Activated naive CD4-positive, alpha-beta T cell treated with anti-CD3 and anti-CD28 coated beads for 36 hours (primary cell): ENCODE measurements at regions not wholly inside any gene's neighbourhood (a gene's known extent, or its start where the extent isn't known, plus 50 kb on each side); places are given as distances from the start of the nearest gene placed in this dataset.

Experiments
- CTCF ChIA-PET: fragments of 350-600 bp; sonication (Branson Sonifier 250); formaldehyde crosslinking; loops from one replicate; lab custom pipeline; 2021; ENCODE audit warnings: antibody characterized with exemption; lab: Charles Lee
- DNase-seq: peaks from one replicate; pipeline ENCODE4 v3.0.0-alpha.2; 2020
- H3K27ac Mint-ChIP-seq: one replicate; pipeline ENCODE4 v1.8.0; 2021; ENCODE audit warnings: mild to moderate bottlenecking, mixed read lengths
- H3K27me3 Mint-ChIP-seq: one replicate; pipeline ENCODE4 v1.8.0; 2021; ENCODE audit warnings: low read depth, mixed read lengths
- H3K36me3 Mint-ChIP-seq: one replicate; pipeline ENCODE4 v1.8.0; 2021; ENCODE audit warnings: low read depth, mixed read lengths
- H3K4me1 Mint-ChIP-seq: one replicate; pipeline ENCODE4 v1.8.0; 2021; ENCODE audit warnings: low read depth, mixed read lengths
- H3K4me3 Mint-ChIP-seq: one replicate; pipeline ENCODE4 v1.8.0; 2021; ENCODE audit warnings: mild to moderate bottlenecking, moderate library complexity, mixed read lengths
- H3K9me3 Mint-ChIP-seq: one replicate; pipeline ENCODE4 v1.8.0; 2021; ENCODE audit warnings: mixed read lengths
- intact Hi-C: fragments of 100-400 bp; cut with micrococcal nuclease; formaldehyde crosslinking; loops from one replicate; pipeline ENCODE4 v1.15.1; 2023

DNA sequence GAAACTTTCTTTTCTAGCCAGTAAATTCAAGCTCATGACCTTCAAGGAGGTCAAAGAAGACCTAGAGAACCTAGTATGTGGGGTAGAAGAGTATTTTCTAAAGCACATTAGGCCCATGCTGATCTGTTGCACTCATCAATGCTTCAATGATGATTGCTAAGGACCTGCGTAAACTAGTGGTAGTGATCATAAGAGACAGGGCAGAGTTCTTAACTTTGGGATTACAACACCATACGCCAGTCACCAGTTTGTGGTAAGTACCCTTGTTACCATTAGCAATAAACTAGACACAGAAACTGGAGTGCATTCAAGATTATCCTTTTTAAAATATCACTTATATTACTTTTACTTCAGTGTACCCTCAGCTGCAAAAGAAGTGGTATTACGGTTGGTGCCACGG lies 490.3 kb downstream of the BUD13 start:
- CTCF ChIA-PET = no interaction called here
- Mint-ChIP-seq H3K4me1 (no peaks in the 10 kb centered on the region), H3K27me3 (peaks cover 9% of the 10 kb centered on the region), H3K36me3 (no peaks in the 10 kb centered on the region), H3K4me3 (no peak overlapping the region), H3K27ac (no peak overlapping the region), H3K9me3 (no peaks in the 10 kb centered on the region)
- intact Hi-C loops = no loop called here
- no peak for DNase-seq

GRCh38 chr11:116281173-116282160 lies 491.3 kb downstream of the BUD13 start:
- CTCF ChIA-PET = no interaction called here
- H3K4me1 Mint-ChIP-seq = no peaks in the 10 kb centered on the region
- H3K4me3 Mint-ChIP-seq = no peak overlapping the region
- DNase-seq = no peak
- H3K9me3 Mint-ChIP-seq = no peaks in the 10 kb centered on the region
- H3K27ac Mint-ChIP-seq = no peak overlapping the region
- peaks cover 9% of the 10 kb centered on the region for H3K27me3 Mint-ChIP-seq
- no peaks in the 10 kb centered on the region for H3K36me3 Mint-ChIP-seq
- intact Hi-C loops = no loop called here

- no peak overlapping the region for H3K4me3 Mint-ChIP-seq
These were observed 493.3 kb downstream of the BUD13 start for GRCh38 chr11:116279511-116279910.

GRCh38 chr11:116278076-116278475 lies 494.7 kb downstream of the BUD13 start:
- CTCF ChIA-PET = interaction anchor here (1.0 to 2.2 kb wide), 2 partner anchors 9 to 61 kb away, joined by 3 to 5 read pairs; no protein-coding TSS in a partner anchor

More at GRCh38 chr11:116279511-116279910, 493.3 kb downstream of the BUD13 start:
- Mint-ChIP-seq H3K9me3 (no peaks in the 10 kb centered on the region), H3K4me1 (no peaks in the 10 kb centered on the region), H3K27ac (no peak overlapping the region), H3K27me3 (peaks cover 13% of the 10 kb centered on the region), H3K36me3 (no peaks in the 10 kb centered on the region)
- DNase-seq = no peak
- intact Hi-C loops = loop anchor here (5.0 to 10.0 kb wide), 2 partner anchors 413 to 1505 kb away; no protein-coding TSS in a partner anchor
- CTCF ChIA-PET = interaction anchor here (2.2 kb wide), 1 partner anchor 63 kb away, joined by 5 read pairs; no protein-coding TSS in a partner anchor

DNA sequence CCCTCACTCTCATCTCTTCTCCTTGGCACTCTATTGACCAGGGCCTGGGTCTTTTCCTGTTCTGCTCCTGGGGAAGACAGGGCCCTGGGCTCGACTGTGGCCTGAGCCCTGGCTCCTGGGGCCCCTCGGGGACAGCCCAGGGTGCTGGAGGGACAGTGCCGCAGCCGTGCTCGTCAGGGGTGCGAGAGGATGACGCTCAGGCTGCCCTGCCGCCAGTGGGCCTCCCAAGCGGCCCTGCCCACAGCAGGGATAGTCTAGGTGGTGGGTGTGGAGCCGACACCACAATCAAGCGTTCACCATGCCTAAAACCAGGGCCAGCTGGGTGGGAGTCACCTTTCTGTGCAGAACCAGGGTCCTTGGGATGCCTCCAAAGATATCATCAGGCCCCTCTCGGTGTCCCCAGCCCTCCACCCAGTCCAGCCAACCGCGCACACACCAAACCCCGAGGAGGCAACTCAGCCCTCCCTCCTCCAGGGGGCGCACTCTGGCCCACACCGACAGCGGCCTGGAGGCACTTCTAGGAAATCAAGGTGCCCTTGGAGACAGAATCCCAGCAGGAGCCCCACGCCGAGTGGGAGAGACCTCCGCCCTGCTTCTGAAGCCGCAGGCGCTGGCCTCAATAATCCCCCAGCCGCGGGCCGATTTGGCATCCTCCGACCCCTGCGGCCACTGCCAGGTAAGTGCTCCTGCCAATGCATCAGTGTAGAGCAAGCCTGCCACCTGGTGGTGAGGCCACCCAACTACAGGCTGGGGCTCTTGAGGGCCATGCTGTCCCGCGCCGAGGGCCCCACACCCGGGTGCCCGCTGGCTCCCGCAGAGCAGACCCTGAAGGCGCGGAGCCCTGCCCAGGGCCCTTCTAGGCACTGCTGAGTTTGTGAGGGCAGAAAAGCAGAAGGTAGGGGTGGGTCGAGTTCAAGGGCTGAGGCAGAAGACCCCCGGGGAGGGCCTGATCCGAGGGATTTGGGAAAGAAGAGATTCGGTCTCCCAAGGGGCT lies 496.4 kb downstream of the BUD13 start:
- DNase-seq = peak; percentile 84
- H3K9me3 Mint-ChIP-seq = no peaks in the 10 kb centered on the region
- H3K4me1 Mint-ChIP-seq = no peaks in the 10 kb centered on the region
- H3K36me3 Mint-ChIP-seq = no peaks in the 10 kb centered on the region
- H3K27ac Mint-ChIP-seq = no peak overlapping the region
- intact Hi-C loops = loop anchor here (1.0 to 10.0 kb wide), 5 partner anchors 60 to 1502 kb away; no protein-coding TSS in a partner anchor
- no peak overlapping the region for H3K4me3 Mint-ChIP-seq
- peaks cover 15% of the 10 kb centered on the region for H3K27me3 Mint-ChIP-seq
- CTCF ChIA-PET = no interaction called here

More at GRCh38 chr11:116278076-116278475, 494.7 kb downstream of the BUD13 start:
- intact Hi-C loops = loop anchor here (5.0 to 10.0 kb wide), 2 partner anchors 414 to 1503 kb away; no protein-coding TSS in a partner anchor
- no peak overlapping the region for H3K27ac Mint-ChIP-seq
- no peaks in the 10 kb centered on the region for H3K9me3 Mint-ChIP-seq
- DNase-seq = no peak
- H3K36me3 Mint-ChIP-seq = no peaks in the 10 kb centered on the region
- no peak overlapping the region for H3K4me3 Mint-ChIP-seq
- peaks cover 15% of the 10 kb centered on the region for H3K27me3 Mint-ChIP-seq
- no peaks in the 10 kb centered on the region for H3K4me1 Mint-ChIP-seq

GRCh38 chr11:116275635-116276034 lies 497.2 kb downstream of the BUD13 start:
- Mint-ChIP-seq H3K36me3 (no peaks in the 10 kb centered on the region), H3K27me3 (peaks cover 15% of the 10 kb centered on the region), H3K27ac (no peak overlapping the region), H3K4me1 (no peaks in the 10 kb centered on the region), H3K9me3 (no peaks in the 10 kb centered on the region), H3K4me3 (no peak overlapping the region)
- intact Hi-C loops = loop anchor here (1.0 to 10.0 kb wide), 5 partner anchors 59 to 1501 kb away; no protein-coding TSS in a partner anchor
- CTCF ChIA-PET = no interaction called here
- no peak for DNase-seq

DNA sequence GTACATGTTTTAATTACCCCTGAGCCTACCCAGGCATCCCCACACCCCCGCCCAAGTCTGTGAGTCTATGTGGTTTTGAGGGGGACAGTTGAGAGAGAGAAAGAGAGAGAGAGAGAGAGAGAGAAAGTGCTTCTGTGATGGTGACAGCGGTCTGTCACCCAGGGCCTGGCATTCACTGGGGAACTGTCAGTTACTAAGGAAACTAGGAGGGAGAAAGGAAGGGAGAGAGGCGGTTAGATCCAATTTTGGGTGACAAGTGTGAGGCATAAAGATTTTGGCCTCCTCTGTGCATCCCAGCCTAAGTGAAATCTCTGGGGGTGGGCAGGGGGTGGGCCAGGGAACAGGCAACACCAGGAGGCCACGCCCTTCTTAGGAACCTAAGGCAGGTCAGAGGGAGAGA lies 498.3 kb downstream of the BUD13 start:
- intact Hi-C loops = loop anchor here (10.0 kb wide), 1 partner anchor 1500 kb away; no protein-coding TSS in a partner anchor
- no peak for DNase-seq
- Mint-ChIP-seq H3K27ac (peak overlapping the region; percentile 58), H3K36me3 (no peaks in the 10 kb centered on the region), H3K27me3 (peaks cover 15% of the 10 kb centered on the region), H3K4me1 (no peaks in the 10 kb centered on the region), H3K4me3 (no peak overlapping the region), H3K9me3 (no peaks in the 10 kb centered on the region)
- CTCF ChIA-PET = no interaction called here

DNA sequence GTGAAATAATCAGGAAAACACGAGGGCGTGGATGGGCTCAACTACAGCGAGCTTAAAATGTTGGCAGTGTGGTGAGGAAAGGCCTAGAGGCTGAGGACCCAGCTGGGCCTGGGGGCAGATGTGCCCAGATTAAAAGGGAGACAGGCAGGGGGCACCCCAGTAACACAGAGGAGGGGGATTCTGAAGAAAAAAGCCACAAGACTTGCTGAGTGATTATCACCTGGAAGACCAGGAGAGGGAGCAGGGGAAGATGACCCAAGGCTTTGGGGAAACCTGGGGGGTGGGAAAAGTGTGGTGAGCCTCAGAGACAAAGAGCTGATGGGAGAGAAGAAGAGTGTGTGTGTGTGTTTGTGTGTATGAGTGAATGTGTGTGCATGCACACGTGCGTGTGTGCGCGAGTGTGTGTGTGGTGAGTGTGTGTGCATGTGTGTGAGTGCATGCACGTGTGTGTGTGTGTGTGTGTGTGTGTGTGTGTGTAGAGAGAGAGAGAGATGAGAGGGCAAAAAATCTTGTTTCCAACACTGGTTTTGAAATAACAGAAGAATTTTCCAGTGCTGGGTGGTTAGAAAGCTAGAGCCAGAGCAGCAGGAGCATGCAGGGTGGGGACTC lies 500.5 kb downstream of the BUD13 start:
- no peaks in the 10 kb centered on the region for H3K4me1 Mint-ChIP-seq
- no peaks in the 10 kb centered on the region for H3K36me3 Mint-ChIP-seq
- intact Hi-C loops = loop anchor here (10.0 kb wide), 1 partner anchor 1497 kb away; no protein-coding TSS in a partner anchor
- H3K4me3 Mint-ChIP-seq = no peak overlapping the region
- H3K27me3 Mint-ChIP-seq = peaks cover 6% of the 10 kb centered on the region
- no peaks in the 10 kb centered on the region for H3K9me3 Mint-ChIP-seq
- H3K27ac Mint-ChIP-seq = no peak overlapping the region
- no peak for DNase-seq
- CTCF ChIA-PET = no interaction called here

DNA sequence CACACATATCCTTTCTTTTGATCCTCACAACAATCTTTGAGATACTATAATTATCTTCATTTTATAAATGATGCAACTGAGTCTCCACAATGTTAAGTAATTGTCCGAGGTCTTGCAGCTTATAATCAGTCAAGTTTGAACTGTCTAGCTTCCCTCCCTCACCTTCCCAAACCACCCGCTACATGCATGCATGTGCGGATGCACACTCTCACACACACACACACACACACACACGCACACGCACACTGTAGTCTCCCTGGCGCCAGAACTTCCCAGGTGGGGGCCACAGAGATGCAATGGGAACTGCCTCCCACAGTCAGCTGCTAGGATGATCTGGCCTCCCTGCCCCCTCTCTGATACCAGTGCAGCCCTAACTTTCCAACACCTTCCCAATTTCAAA lies 501.3 kb downstream of the BUD13 start:
- CTCF ChIA-PET = no interaction called here
- Mint-ChIP-seq H3K4me3 (no peak overlapping the region), H3K9me3 (no peaks in the 10 kb centered on the region), H3K27ac (no peak overlapping the region), H3K27me3 (peaks cover 6% of the 10 kb centered on the region), H3K4me1 (no peaks in the 10 kb centered on the region), H3K36me3 (no peaks in the 10 kb centered on the region)
- DNase-seq = no peak
- intact Hi-C loops = loop anchor here (10.0 kb wide), 1 partner anchor 1497 kb away; no protein-coding TSS in a partner anchor

DNA sequence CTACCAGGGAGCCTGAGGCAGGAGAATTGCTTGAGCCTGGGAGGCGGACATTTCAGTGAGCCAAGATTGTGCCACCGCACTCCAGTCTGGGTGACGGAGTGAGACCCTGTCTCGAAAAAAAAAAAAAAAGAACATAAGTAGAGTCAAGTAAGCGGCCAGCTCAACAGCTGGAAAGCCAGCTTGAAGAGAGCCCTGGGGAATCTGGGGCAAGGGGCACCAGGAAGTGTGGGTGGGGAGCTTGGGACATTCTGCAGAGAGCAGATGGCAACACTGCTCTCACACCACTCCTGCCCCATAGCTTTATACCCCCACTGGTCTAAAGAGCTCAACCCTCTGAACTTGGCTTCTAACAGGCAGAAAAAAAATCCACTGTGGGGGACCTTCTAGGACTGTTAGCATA lies 505.6 kb downstream of the BUD13 start:
- H3K9me3 Mint-ChIP-seq = no peaks in the 10 kb centered on the region
- no peak for DNase-seq
- H3K27ac Mint-ChIP-seq = no peak overlapping the region
- no peaks in the 10 kb centered on the region for H3K36me3 Mint-ChIP-seq
- CTCF ChIA-PET = no interaction called here
- no peaks in the 10 kb centered on the region for H3K27me3 Mint-ChIP-seq
- H3K4me3 Mint-ChIP-seq = no peak overlapping the region
- intact Hi-C loops = no loop called here
- no peaks in the 10 kb centered on the region for H3K4me1 Mint-ChIP-seq

- no peak overlapping the region for H3K4me3 Mint-ChIP-seq
- H3K4me1 Mint-ChIP-seq = no peaks in the 10 kb centered on the region
- intact Hi-C loops = no loop called here
- H3K36me3 Mint-ChIP-seq = no peaks in the 10 kb centered on the region
- CTCF ChIA-PET = no interaction called here
- H3K27ac Mint-ChIP-seq = no peak overlapping the region
- no peaks in the 10 kb centered on the region for H3K9me3 Mint-ChIP-seq
- DNase-seq = no peak
- H3K27me3 Mint-ChIP-seq = no peaks in the 10 kb centered on the region
These were observed 509.0 kb downstream of the BUD13 start for GRCh38 chr11:116263770-116264169.
